GM10266 (cell line): ENCODE measurements at regions not wholly inside any gene's neighbourhood (a gene's known extent, or its start where the extent isn't known, plus 50 kb on each side); places are given as distances from the start of the nearest gene placed in this dataset.
A peak's percentile ranks its signal among the peaks of the same experiment; 100 is the strongest.

ENCODE experiments used
- DNase-seq: peaks from one replicate; pipeline ENCODE4 v3.0.0; 2012; ENCODE audit errors: extremely low spot score
- TF ChIP-seq, protein P1 (sequence below): IDR thresholded peaks from 2 replicates; pipeline ENCODE4 v1.5.1; 2012; ENCODE audit warnings: mild to moderate bottlenecking, low read depth; ENCODE audit not compliant: control insufficient read depth, insufficient read depth; ENCODE audit errors: missing control alignments

DNA sequence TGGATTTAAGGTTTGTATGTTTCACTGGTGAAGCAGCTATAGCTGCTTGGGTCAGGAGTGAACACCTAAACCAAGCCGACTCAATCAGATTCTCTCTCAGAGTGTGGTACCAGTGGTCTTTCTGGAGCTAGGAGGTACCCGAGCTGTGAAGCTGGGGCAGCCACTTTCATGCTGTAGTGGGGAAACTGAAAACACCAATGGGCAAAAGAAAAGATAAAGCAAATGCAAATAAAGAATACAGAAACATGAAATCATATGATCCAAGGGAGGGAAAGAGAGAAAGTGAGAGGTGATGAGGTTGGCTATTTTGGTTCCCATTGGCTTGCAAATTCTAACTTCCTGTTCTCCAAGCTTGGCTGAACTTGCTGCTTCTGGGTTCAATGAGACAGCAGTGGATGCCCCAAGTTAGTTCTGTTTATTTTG lies 212.3 kb upstream of the CFAP20DC start:
- peak; percentile 14 for DNase-seq
- TF ChIP-seq, protein P1, sequence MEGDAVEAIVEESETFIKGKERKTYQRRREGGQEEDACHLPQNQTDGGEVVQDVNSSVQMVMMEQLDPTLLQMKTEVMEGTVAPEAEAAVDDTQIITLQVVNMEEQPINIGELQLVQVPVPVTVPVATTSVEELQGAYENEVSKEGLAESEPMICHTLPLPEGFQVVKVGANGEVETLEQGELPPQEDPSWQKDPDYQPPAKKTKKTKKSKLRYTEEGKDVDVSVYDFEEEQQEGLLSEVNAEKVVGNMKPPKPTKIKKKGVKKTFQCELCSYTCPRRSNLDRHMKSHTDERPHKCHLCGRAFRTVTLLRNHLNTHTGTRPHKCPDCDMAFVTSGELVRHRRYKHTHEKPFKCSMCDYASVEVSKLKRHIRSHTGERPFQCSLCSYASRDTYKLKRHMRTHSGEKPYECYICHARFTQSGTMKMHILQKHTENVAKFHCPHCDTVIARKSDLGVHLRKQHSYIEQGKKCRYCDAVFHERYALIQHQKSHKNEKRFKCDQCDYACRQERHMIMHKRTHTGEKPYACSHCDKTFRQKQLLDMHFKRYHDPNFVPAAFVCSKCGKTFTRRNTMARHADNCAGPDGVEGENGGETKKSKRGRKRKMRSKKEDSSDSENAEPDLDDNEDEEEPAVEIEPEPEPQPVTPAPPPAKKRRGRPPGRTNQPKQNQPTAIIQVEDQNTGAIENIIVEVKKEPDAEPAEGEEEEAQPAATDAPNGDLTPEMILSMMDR: no peak

DNA sequence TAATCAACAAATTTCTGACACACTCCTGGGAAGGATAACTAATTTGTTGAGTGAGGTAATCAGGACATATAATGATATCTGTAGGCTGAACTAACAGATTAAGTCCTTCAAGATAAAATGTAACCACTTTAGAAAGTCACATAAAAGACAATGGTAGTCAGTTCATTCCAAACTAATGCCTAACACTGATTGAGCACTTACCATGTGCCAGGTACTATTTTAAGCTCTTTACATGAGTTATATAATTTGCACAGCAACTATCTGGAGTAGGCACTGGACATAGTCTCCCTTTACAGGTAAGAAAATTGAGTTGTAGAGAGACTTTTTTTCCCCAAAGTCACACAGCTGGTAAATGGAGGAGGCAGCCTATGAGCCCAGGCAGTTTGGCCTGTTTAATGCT lies 211.2 kb upstream of the CFAP20DC start:
- no peak for DNase-seq

DNA sequence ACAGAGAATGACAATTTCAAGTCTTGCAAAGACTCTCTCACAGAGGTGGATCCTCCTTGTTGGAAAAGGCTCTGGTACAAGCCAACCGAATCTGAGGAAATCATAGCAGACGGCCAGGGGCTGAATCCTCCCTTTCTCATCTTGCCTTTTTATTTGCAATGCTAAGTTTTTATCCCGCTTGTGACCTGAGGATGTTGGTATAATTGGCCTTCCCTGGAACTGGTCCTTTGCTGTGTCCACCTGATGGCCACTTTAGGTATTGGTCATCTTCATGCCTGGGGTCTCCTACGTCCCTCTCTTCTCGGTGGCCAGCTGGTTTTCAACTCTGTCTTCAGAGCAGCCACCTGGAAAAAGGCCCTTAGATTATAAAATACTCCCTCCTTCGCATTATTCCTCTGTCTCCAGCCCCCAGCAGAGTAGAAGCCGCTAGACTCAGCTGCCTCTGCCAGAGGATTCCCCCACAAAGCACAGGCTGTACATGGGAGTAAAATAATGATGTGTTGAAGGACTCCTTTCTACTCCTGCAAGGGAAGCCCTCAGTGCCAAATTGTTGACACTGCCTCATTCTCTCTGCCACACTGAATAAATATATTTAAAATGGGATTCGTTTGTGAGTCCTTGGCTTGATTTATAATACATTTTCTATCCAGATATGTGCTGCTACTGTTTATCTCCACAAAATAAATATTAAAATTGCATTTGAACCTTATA lies 208.9 kb upstream of the CFAP20DC start:
- TF ChIP-seq, protein P1: no peak
- DNase-seq: no peak

More for the DNA sequence above, 211.2 kb upstream of the CFAP20DC start:
- TF ChIP-seq, protein P1: no peak

DNA sequence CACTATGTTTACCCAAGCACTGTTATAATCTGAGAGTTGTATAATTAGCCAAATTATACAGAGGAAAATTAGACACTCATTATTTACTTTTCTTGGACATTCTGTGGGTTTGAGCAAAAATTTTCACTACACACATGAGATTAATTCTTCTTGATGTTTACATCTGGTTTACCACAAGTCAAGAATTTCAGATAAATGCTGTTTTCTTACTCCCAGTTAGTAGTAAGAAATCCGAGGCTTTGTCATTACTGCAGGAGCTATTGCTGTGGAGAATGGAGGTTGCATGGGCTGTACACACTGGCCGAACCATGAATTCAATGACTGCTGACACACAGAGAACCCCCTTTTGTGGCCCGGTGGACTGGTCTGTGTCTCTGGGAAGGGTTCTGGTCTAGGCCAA lies 207.7 kb upstream of the CFAP20DC start:
- TF ChIP-seq, protein P1: no peak
- no peak for DNase-seq

DNA sequence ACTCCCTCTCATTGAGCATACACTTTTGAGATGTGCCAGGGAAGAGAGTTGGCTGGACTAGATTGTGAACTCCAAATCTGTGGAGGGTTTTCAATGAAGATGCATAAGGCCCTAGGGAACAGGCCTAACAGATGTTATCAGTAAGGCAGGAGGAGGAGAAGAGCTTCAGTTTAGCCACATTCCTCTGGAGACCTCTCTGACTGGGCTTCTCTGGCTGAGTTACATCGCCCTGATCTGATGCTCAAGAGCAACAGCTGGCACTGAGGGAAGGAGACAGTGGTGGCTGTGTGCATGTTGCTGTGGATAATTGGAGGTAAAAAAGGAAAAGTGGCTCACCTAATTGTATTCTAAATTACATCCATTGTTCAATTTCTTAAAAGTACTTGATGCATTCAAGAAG lies 206.4 kb upstream of the CFAP20DC start:
- TF ChIP-seq, protein P1: no peak
- DNase-seq: no peak

DNA sequence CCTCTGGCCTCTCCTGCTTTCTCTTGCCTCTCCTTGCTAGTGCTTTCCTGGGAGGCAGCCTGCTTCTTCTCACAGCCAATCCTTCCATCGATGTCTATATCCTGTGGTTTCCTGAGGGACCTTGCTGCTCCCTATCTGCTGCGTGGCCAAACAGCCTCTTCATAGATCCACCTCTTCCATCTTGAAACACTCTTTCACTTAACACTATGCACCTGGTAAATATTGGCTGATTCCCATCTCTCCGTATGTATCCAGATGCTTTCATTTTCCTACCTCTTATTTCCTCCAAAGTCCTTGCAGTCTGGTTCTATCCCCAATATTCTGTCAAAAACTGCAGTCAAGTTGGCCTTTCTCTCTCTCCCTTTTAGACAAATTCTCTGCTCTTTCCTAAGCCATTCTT lies 205.2 kb upstream of the CFAP20DC start:
- no peak for DNase-seq
- TF ChIP-seq, protein P1: no peak

DNA sequence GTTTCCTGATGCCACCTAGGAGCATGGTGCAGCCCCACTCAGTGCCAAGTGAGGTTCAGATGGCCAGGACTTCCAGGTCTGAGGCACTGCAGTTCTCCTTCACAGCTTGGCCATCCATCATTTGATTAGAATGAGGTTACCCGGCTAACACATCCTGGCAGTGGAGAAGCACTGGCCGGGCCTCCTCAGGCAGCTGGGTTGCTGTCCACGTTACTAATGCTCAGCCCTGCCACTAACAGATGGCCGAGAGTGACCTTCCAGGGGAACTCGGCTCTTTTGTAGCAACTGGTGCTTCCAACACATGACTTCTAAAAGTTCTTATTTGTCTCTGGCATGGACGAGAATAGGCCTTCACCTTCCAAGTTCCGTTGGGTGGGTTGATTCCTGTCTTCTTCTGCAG lies 204.6 kb upstream of the CFAP20DC start:
- TF ChIP-seq, protein P1: no peak
- no peak for DNase-seq
